ENCODE measurements at regions not wholly inside any gene's neighbourhood (a gene's known extent, or its start where the extent isn't known, plus 50 kb on each side); places are given as distances from the start of the nearest gene placed in this dataset.

GRCh38 chrY:19067435-19067834 is 293.9 kb upstream of the HSFY2 start:
- no peak for TF ChIP-seq POLR2A (IDR thresholded peaks at IDR 0.05; ENCODE audit: borderline replicate concordance, extremely low read depth, insufficient read depth, insufficient read length)
- TF ChIP-seq CTCF (IDR thresholded peaks at IDR 0.05 in 2 of 3, conservative IDR thresholded peaks at IDR 0.05 in 1 of 3; ENCODE audit: borderline replicate concordance in 1 of 3, insufficient read depth in 1 of 3, low read depth in 2 of 3, low read length in 2 of 3) = no peak
- no peak for TF ChIP-seq SRF (IDR thresholded peaks at IDR 0.05; ENCODE audit: low read depth)
- no peak for TF ChIP-seq JUND (IDR thresholded peaks at IDR 0.05)
- no peak for TF ChIP-seq REST (IDR thresholded peaks at IDR 0.05; ENCODE audit: low read depth)
- TF ChIP-seq ATF3 (IDR thresholded peaks at IDR 0.05) = no peak
- no peak for TF ChIP-seq CBX3 (IDR thresholded peaks at IDR 0.05; ENCODE audit: low read depth)
- no peak for TF ChIP-seq RAD21 (IDR thresholded peaks at IDR 0.05; ENCODE audit: low read depth)
- no peak for TF ChIP-seq CEBPB (IDR thresholded peaks at IDR 0.05; ENCODE audit: low read depth)
- TF ChIP-seq EGR1 (IDR thresholded peaks at IDR 0.05; ENCODE audit: low read depth) = no peak
- no peak for TF ChIP-seq ZFX (IDR thresholded peaks at IDR 0.05)
